ENCODE measurements at regions not wholly inside any gene's neighbourhood (a gene's known extent, or its start where the extent isn't known, plus 50 kb on each side); places are given as distances from the start of the nearest gene placed in this dataset.

DNA sequence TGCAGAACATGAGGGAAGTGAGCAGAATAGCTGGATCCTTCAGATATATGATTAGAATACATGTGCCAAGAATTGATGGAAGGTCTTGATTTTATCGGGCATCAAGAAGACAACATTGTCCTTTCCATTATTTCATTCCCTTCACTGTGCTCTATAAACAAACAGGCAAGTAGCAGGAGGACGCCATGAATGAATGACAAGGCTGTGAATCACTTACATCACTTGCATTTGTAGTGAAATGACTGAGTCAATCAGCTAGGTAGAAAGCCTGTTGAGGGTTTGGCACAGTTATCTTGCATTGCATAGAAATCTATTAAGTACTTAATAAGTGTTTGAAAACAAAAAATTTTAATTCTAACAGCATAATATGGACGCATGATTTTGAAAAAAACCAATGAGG is 548.8 kb upstream of the IZUMO3 start:
- no peak overlapping the region for H3K27ac ChIP-seq (ENCODE audit: extremely low read depth, low read depth, low read length)
- no peaks in the 10 kb centered on the region for H3K9me3 ChIP-seq (ENCODE audit: control insufficient read depth, insufficient read depth, low read depth, low read length)
- no peak overlapping the region for H3K4me3 ChIP-seq (ENCODE audit: low read depth, low read length)
- CTCF ChIA-PET = no interaction called here
- POLR2A ChIA-PET = no interaction called here
- TF ChIP-seq PBX3 (CRISPR knock-in tag; IDR thresholded peaks at IDR 0.05) = no peak
- no peak for TF ChIP-seq ZNF624 (tag by site-specific recombination; IDR thresholded peaks at IDR 0.05)
- TF ChIP-seq ZNF843 (tag by site-specific recombination; IDR thresholded peaks at IDR 0.05) = no peak
- TF ChIP-seq ZNF639 (tag by site-specific recombination; IDR thresholded peaks at IDR 0.05) = no peak
- no peak for TF ChIP-seq ZNF24 (tag by site-specific recombination; IDR thresholded peaks at IDR 0.05)
- TF ChIP-seq, protein P1, sequence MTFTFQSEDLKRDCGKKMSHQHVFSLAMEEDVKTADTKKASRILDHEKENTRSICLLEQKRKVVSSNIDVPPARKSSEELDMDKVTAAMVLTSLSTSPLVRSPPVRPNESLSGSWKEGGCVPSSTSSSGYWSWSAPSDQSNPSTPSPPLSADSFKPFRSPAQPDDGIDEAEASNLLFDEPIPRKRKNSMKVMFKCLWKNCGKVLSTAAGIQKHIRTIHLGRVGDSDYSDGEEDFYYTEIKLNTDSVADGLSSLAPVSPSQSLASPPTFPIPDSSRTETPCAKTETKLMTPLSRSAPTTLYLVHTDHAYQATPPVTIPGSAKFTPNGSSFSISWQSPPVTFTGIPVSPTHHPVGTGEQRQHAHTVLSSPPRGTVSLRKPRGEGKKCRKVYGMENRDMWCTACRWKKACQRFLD (tag by site-specific recombination; IDR thresholded peaks at IDR 0.05) = no peak
- TF ChIP-seq ZNF416 (tag by site-specific recombination; IDR thresholded peaks at IDR 0.05) = no peak
- TF ChIP-seq OSR2 (tag by site-specific recombination; IDR thresholded peaks at IDR 0.05) = no peak
- TF ChIP-seq ZNF626 (tag by site-specific recombination; IDR thresholded peaks at IDR 0.05) = no peak
- no peaks in the 10 kb centered on the region for H3K36me3 ChIP-seq (ENCODE audit: control insufficient read depth in 2 of 2, insufficient read depth in 1 of 2, low read length in 2 of 2)
- H3K4me1 ChIP-seq (ENCODE audit: control insufficient read depth, insufficient read depth, low read length) = no peaks in the 10 kb centered on the region

DNA sequence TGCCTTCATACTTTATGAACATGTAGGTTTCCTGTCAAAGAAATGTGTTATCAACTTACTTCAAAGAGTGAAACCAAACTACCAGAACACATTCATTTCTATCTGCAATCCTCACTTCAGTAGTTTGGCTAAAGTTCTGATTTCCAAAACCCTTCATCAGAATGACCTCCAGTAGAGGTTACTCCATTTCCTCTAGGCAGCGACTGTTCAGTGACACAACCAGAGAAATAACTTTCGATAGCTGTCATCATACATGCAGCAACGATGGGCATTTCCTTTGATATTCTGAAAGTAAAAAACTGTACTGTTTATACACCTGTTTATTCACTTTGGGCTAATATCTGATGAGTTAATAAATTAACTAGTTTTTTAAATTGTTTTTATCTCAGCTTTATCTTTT is 532.5 kb upstream of the IZUMO3 start:
- ChIA-PET CTCF (no interaction called here), POLR2A (no interaction called here)
- no peak overlapping the region for H3K4me3 ChIP-seq (ENCODE audit: low read depth, low read length)
- no peak overlapping the region for H3K27ac ChIP-seq (ENCODE audit: extremely low read depth, low read depth, low read length)
- no peaks in the 10 kb centered on the region for H3K36me3 ChIP-seq (ENCODE audit: control insufficient read depth in 2 of 2, insufficient read depth in 1 of 2, low read length in 2 of 2)
- no peaks in the 10 kb centered on the region for H3K9me3 ChIP-seq (ENCODE audit: control insufficient read depth, insufficient read depth, low read depth, low read length)
- H3K4me1 ChIP-seq (ENCODE audit: control insufficient read depth, insufficient read depth, low read length) = no peaks in the 10 kb centered on the region
- TF ChIP-seq ZNF488 (tag by site-specific recombination; IDR thresholded peaks at IDR 0.05) (no peak), ZNF629 (tag by site-specific recombination; IDR thresholded peaks at IDR 0.05) (no peak), SP3 (tag by site-specific recombination; IDR thresholded peaks at IDR 0.05) (no peak), ZNF785 (tag by site-specific recombination; IDR thresholded peaks at IDR 0.05) (no peak), YY2 (tag by site-specific recombination; IDR thresholded peaks at IDR 0.05) (no peak), ZNF600 (tag by site-specific recombination; IDR thresholded peaks at IDR 0.05) (no peak), ZNF555 (tag by site-specific recombination; conservative IDR thresholded peaks at IDR 0.05) (no peak), MEIS1 (CRISPR knock-in tag; IDR thresholded peaks at IDR 0.05; ENCODE audit: borderline replicate concordance) (no peak), TCF7L2 (IDR thresholded peaks at IDR 0.05; ENCODE audit: borderline replicate concordance, low read depth, low read length) (no peak), ZNF621 (tag by site-specific recombination; IDR thresholded peaks at IDR 0.05) (no peak), ZNF623 (tag by site-specific recombination; IDR thresholded peaks at IDR 0.05) (no peak), ZNF776 (tag by site-specific recombination; IDR thresholded peaks at IDR 0.05; ENCODE audit: borderline replicate concordance) (no peak), AEBP2 (tag by site-specific recombination; IDR thresholded peaks at IDR 0.05; ENCODE audit: borderline replicate concordance) (no peak), ZNF280C (tag by site-specific recombination; IDR thresholded peaks at IDR 0.05) (no peak), REPIN1 (tag by site-specific recombination; IDR thresholded peaks at IDR 0.05; ENCODE audit: low read depth) (no peak)
- TF ChIP-seq, protein P2, sequence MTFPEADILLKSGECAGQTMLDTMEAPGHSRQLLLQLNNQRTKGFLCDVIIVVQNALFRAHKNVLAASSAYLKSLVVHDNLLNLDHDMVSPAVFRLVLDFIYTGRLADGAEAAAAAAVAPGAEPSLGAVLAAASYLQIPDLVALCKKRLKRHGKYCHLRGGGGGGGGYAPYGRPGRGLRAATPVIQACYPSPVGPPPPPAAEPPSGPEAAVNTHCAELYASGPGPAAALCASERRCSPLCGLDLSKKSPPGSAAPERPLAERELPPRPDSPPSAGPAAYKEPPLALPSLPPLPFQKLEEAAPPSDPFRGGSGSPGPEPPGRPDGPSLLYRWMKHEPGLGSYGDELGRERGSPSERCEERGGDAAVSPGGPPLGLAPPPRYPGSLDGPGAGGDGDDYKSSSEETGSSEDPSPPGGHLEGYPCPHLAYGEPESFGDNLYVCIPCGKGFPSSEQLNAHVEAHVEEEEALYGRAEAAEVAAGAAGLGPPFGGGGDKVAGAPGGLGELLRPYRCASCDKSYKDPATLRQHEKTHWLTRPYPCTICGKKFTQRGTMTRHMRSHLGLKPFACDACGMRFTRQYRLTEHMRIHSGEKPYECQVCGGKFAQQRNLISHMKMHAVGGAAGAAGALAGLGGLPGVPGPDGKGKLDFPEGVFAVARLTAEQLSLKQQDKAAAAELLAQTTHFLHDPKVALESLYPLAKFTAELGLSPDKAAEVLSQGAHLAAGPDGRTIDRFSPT (tag by site-specific recombination; IDR thresholded peaks at IDR 0.05) = no peak

Measured in HEK293 (cell line).